ENCODE measurements at regions not wholly inside any gene's neighbourhood (a gene's known extent, or its start where the extent isn't known, plus 50 kb on each side); places are given as distances from the start of the nearest gene placed in this dataset.

DNA sequence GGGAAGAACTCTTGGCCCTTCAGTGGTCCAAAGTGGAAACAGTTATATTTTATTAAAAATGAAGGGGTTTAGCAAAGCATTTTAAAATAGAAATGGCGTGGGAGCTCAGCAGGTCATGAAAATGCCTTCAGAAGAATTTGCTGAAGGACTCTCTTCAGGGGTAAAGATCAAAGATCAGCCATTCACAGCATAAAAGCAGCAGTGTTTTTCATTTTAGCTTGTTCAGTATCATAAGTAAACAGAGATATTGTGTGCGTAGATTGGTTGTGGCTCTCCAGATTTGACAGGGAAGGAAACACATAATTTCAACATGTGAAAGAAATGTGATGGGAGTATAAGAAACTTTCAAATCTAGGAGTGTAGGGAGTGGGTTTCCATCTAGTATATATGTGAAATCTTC, 519.2 kb upstream of the MAP3K7 start:
- 62 to 63% methylated on average over 2 of the region's 2 CpGs for WGBS, 2 donors
- DNase-seq (ENCODE audit: low spot score in 2 of 2): no peak
- no peak for TF ChIP-seq POLR2A (IDR thresholded peaks at IDR 0.05)
- TF ChIP-seq, protein P1, sequence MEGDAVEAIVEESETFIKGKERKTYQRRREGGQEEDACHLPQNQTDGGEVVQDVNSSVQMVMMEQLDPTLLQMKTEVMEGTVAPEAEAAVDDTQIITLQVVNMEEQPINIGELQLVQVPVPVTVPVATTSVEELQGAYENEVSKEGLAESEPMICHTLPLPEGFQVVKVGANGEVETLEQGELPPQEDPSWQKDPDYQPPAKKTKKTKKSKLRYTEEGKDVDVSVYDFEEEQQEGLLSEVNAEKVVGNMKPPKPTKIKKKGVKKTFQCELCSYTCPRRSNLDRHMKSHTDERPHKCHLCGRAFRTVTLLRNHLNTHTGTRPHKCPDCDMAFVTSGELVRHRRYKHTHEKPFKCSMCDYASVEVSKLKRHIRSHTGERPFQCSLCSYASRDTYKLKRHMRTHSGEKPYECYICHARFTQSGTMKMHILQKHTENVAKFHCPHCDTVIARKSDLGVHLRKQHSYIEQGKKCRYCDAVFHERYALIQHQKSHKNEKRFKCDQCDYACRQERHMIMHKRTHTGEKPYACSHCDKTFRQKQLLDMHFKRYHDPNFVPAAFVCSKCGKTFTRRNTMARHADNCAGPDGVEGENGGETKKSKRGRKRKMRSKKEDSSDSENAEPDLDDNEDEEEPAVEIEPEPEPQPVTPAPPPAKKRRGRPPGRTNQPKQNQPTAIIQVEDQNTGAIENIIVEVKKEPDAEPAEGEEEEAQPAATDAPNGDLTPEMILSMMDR (IDR thresholded peaks at IDR 0.05): no peak
- H3K4me3 ChIP-seq (ENCODE audit: low read depth, poor library complexity, severe bottlenecking): no peak overlapping the region
- intact Hi-C loops (cut with DNase I; ENCODE audit: low total_unique reads): no loop called here

DNA sequence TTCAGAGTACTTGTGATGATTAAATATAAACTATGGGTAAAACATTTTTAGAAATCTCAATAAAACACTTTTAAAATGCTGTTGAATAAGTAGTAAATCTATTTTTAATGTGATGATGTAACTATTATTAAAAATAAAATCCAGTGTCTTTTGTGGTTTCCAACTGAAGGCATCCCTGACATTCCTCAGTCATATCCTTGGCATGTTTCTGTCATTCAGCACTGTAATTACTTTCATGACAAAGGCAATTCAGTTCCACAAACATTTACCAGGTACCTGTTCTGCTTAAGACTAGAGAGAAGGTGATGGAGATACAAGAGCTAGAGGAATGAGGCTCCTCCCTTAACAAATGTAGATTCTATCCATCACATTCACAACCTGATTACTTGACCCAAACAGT, 518.7 kb upstream of the MAP3K7 start:
- no peak for DNase-seq (ENCODE audit: low spot score in 2 of 2)
- H3K4me3 ChIP-seq (ENCODE audit: low read depth, poor library complexity, severe bottlenecking): no peak overlapping the region
- TF ChIP-seq, protein P1 (IDR thresholded peaks at IDR 0.05): no peak
- no peak for TF ChIP-seq POLR2A (IDR thresholded peaks at IDR 0.05)
- intact Hi-C loops (cut with DNase I; ENCODE audit: low total_unique reads): no loop called here

DNA sequence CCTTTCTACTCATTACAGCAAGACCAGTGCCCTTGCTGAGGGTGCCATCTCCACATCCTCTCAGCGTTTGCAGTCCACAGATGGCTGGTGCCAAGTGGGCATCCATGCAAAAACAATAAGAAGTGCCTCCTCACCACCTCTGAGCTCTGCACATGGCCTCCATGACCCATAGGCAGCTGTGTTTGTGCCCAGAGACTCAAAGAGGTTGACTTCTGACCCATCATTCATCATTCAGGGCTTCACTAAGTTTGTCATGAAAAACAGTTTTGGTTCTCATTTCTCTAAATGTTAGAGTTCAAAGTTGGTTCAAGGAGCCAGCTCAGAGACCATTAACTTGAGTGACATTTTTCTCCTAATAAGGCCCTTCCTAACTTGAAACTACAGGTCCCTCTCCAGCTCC, 512.6 kb upstream of the MAP3K7 start:
- no peak overlapping the region for H3K4me3 ChIP-seq (ENCODE audit: low read depth, poor library complexity, severe bottlenecking)
- no peak for DNase-seq (ENCODE audit: low spot score in 2 of 2)
- TF ChIP-seq, protein P1 (IDR thresholded peaks at IDR 0.05): no peak
- no peak for TF ChIP-seq POLR2A (IDR thresholded peaks at IDR 0.05)
- intact Hi-C loops (cut with DNase I; ENCODE audit: low total_unique reads): no loop called here
- 61 to 71% methylated on average over 1 of the region's 1 CpG for WGBS, 2 donors

DNA sequence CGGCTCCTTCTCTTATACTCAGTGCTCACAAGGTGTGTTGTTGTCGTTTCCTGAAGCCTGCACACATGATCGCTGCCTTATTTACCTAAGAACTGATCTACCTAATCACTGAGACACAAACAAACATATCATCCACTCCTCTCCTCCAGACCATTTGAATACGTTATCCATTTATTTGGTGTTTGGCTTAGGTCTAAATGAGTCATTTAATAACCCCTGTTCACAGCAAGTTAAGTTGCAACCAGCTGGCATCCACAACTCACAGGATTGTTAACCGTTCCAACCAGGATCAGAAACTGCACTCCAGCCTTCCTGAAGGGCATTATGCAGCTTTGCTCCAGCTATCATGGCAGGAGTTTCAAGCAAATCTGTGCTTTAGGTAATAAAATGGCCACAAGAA, 511.1 kb upstream of the MAP3K7 start:
- intact Hi-C loops (cut with DNase I; ENCODE audit: low total_unique reads): no loop called here
- DNase-seq (ENCODE audit: low spot score in 2 of 2): no peak
- H3K4me3 ChIP-seq (ENCODE audit: low read depth, poor library complexity, severe bottlenecking): no peak overlapping the region
- TF ChIP-seq POLR2A (IDR thresholded peaks at IDR 0.05): no peak
- TF ChIP-seq, protein P1 (IDR thresholded peaks at IDR 0.05): no peak
- WGBS, 2 donors: 42 to 54% methylated on average over 5 of the region's 5 CpGs

DNA sequence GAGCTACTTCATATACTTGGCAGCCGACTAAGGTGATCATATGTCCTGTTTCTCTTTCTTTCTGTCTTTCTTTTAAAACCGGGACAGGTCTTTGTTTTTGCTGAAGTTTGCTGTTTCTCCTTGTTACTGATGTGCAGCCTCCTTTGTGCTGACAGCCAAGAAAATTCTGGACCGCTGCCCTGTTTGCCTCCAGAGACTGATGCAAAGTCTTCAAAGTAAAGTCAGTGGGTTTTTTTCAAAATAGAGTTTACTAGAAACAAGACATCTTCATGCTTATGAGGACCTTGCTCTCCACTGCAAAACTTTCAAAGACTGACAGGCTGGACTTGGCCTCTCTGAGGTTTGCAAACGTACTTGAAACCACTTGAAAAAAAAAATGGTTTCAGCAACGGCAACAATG, 510.5 kb upstream of the MAP3K7 start:
- intact Hi-C loops (cut with DNase I; ENCODE audit: low total_unique reads): no loop called here
- WGBS, 2 donors: 20 to 25% methylated on average over 5 of the region's 5 CpGs
- no peak for DNase-seq (ENCODE audit: low spot score in 2 of 2)
- H3K4me3 ChIP-seq (ENCODE audit: low read depth, poor library complexity, severe bottlenecking): no peak overlapping the region
- TF ChIP-seq POLR2A (IDR thresholded peaks at IDR 0.05): no peak
- TF ChIP-seq, protein P1 (IDR thresholded peaks at IDR 0.05): no peak

DNA sequence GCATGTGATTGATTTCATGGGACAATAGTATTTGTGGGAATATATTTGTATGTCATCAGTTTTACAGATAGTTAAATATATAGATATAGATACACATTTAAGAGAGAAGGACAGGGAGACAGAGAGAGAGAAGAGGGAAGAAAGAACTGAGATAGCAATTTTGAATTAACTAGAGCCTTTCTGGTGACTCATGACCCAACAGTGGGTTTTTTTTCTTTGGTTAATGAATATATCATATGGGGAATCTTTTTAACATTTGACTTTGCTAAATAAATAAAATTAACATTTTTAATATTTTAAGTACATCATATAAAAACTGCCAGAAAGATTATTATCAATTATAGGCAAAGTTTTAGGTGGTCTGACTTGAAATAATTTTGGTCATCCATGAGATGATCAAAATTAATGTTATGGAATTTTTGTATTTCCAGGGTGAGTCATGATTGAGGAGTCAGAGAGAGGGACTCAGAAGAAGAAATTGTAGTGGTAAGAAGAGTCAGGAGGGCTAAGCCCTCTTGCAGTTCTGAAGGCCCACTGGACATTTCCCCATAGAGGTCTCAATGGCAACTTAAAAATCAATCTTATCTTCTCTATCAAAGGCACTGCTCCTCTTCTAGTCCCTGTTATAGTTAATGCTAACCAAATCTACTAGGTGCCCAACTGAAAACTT, 508.1 kb upstream of the MAP3K7 start:
- TF ChIP-seq, protein P1 (IDR thresholded peaks at IDR 0.05): no peak
- no peak for TF ChIP-seq POLR2A (IDR thresholded peaks at IDR 0.05)
- no peak for DNase-seq (ENCODE audit: low spot score in 2 of 2)
- no peak overlapping the region for H3K4me3 ChIP-seq (ENCODE audit: low read depth, poor library complexity, severe bottlenecking)
- intact Hi-C loops (cut with DNase I; ENCODE audit: low total_unique reads): loop anchor here (5.0 kb wide), 1 partner anchor 1123 kb away; no protein-coding TSS in a partner anchor
